CD4-positive, alpha-beta T cell (primary cell): ENCODE measurements at regions not wholly inside any gene's neighbourhood (a gene's known extent, or its start where the extent isn't known, plus 50 kb on each side); places are given as distances from the start of the nearest gene placed in this dataset.

ENCODE experiments used
- ATAC-seq: fragments of 200-7000 bp; cut with Tn5 transposase; one replicate; pipeline ENCODE4 v1.10.0; 2022; ENCODE audit warnings: mild to moderate bottlenecking; ENCODE audit not compliant: poor library complexity
- CTCF ChIA-PET: fragments of 350-600 bp; sonication (Branson Sonifier 250); formaldehyde crosslinking; loops from one replicate; lab custom pipeline; 2021; ENCODE audit warnings: antibody characterized with exemption, inconsistent platforms; lab: Charles Lee
- POLR2A ChIA-PET: fragments of 350-600 bp; sonication (Branson Sonifier 250); formaldehyde crosslinking; loops from one replicate; lab custom pipeline; 2021; ENCODE audit warnings: antibody characterized with exemption, inconsistent platforms; lab: Charles Lee
- DNase-seq, 14 experiments: peaks; one replicate each; pipeline ENCODE4 v3.0.0-alpha.2; 2013 to 2020; ENCODE audit warnings: mixed read lengths in 2 of 14
- H3K27ac ChIP-seq, 2 donors: one replicate each; pipeline versions ENCODE4 v1.5.1 to v1.7.0; 2013; ENCODE audit warnings: low read length in 2 of 2, low read depth in 1 of 2, mild to moderate bottlenecking in 1 of 2
- H3K27me3 ChIP-seq, 2 experiments: 1 replicate in 1 of 2; 2 replicates in 1 of 2; pipeline versions ENCODE4 v1.6.1 to v1.7.0; 2013; ENCODE audit warnings: low read length in 2 of 2, control low read depth in 1 of 2, mild to moderate bottlenecking in 1 of 2, moderate library complexity in 1 of 2; ENCODE audit not compliant: insufficient read depth in 2 of 2, control insufficient read depth in 1 of 2
- H3K36me3 ChIP-seq: one replicate; pipeline ENCODE4 v1.6.1; 2013; ENCODE audit warnings: low read length, control low read depth; ENCODE audit not compliant: insufficient read depth
- H3K4me1 ChIP-seq: one replicate; pipeline ENCODE4 v1.6.1; 2013; ENCODE audit warnings: low read length, control low read depth; ENCODE audit not compliant: insufficient read depth
- H3K4me3 ChIP-seq: one replicate; pipeline ENCODE4 v1.5.1; 2013; ENCODE audit warnings: mild to moderate bottlenecking, low read length, moderate library complexity
- H3K9me3 ChIP-seq, 2 experiments: 1 replicate in 1 of 2; 2 replicates in 1 of 2; pipeline versions ENCODE4 v1.6.1 to v1.7.0; 2013; ENCODE audit warnings: low read length in 2 of 2, mild to moderate bottlenecking in 2 of 2, control low read depth in 1 of 2, moderate library complexity in 1 of 2; ENCODE audit not compliant: control insufficient read depth in 1 of 2, insufficient read depth in 1 of 2
- H3K27ac Mint-ChIP-seq: one replicate; pipeline ENCODE4 v1.8.0; 2020; ENCODE audit warnings: mixed read lengths
- H3K27me3 Mint-ChIP-seq: one replicate; pipeline ENCODE4 v1.8.0; 2021; ENCODE audit warnings: mixed read lengths
- H3K36me3 Mint-ChIP-seq: one replicate; pipeline ENCODE4 v1.8.0; 2021; ENCODE audit warnings: low read depth, mixed read lengths
- H3K4me1 Mint-ChIP-seq: one replicate; pipeline ENCODE4 v1.8.0; 2021; ENCODE audit warnings: low read depth, mixed read lengths
- H3K4me3 Mint-ChIP-seq: one replicate; pipeline ENCODE4 v1.8.0; 2020; ENCODE audit warnings: mild to moderate bottlenecking, mixed read lengths
- H3K9me3 Mint-ChIP-seq: one replicate; pipeline ENCODE4 v1.8.0; 2020; ENCODE audit warnings: mixed read lengths
- intact Hi-C, 2 experiments: fragments of 100-400 bp; cut with DNase I in 1 of 2; cut with micrococcal nuclease in 1 of 2; formaldehyde crosslinking; loops; one replicate each; pipeline versions ENCODE4 v1.15.1 to v1.9.0; 2023 to 2025; cut with DNase I, micrococcal nuclease
- TF ChIP-seq, protein P1 (sequence below): fragments of 200-600 bp; IDR thresholded peaks from one replicate; pipeline ENCODE4 v1.8.0; 2022; ENCODE audit warnings: antibody characterized with exemption, mild to moderate bottlenecking

- H3K9me3 ChIP-seq = no peaks in the 10 kb centered on the region
- H3K36me3 Mint-ChIP-seq = no peaks in the 10 kb centered on the region
- H3K27me3 ChIP-seq = peaks cover 10 to 13% of the 10 kb centered on the region in 2 experiments
- no peaks in the 10 kb centered on the region for H3K36me3 ChIP-seq
- ChIA-PET CTCF (no interaction called here), POLR2A (no interaction called here)
- H3K4me1 Mint-ChIP-seq = no peaks in the 10 kb centered on the region
- ATAC-seq = no peak
- H3K4me3 ChIP-seq = no peak overlapping the region
- TF ChIP-seq, protein P1, sequence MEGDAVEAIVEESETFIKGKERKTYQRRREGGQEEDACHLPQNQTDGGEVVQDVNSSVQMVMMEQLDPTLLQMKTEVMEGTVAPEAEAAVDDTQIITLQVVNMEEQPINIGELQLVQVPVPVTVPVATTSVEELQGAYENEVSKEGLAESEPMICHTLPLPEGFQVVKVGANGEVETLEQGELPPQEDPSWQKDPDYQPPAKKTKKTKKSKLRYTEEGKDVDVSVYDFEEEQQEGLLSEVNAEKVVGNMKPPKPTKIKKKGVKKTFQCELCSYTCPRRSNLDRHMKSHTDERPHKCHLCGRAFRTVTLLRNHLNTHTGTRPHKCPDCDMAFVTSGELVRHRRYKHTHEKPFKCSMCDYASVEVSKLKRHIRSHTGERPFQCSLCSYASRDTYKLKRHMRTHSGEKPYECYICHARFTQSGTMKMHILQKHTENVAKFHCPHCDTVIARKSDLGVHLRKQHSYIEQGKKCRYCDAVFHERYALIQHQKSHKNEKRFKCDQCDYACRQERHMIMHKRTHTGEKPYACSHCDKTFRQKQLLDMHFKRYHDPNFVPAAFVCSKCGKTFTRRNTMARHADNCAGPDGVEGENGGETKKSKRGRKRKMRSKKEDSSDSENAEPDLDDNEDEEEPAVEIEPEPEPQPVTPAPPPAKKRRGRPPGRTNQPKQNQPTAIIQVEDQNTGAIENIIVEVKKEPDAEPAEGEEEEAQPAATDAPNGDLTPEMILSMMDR = no peak
- H3K27ac Mint-ChIP-seq = no peak overlapping the region
- peaks cover 43% of the 10 kb centered on the region for H3K27me3 Mint-ChIP-seq
- no peaks in the 10 kb centered on the region for H3K4me1 ChIP-seq
- no peaks in the 10 kb centered on the region for H3K9me3 Mint-ChIP-seq
- DNase-seq = no peak
- intact Hi-C loops = no loop called here
- H3K27ac ChIP-seq = no peak overlapping the region
- H3K4me3 Mint-ChIP-seq = no peak overlapping the region
Observed at GRCh38 chr1:29521438-29521715, 285.1 kb downstream of the PTPRU start.

GRCh38 chr1:29520571-29521437 is 284.5 kb downstream of the PTPRU start:
- ChIA-PET POLR2A (no interaction called here), CTCF (no interaction called here)
- H3K9me3 ChIP-seq = no peaks in the 10 kb centered on the region
- no peaks in the 10 kb centered on the region for H3K36me3 ChIP-seq
- no peak overlapping the region for H3K4me3 ChIP-seq
- H3K27ac ChIP-seq = no peak overlapping the region
- no peak for ATAC-seq
- H3K27me3 ChIP-seq = peaks cover 9 to 10% of the 10 kb centered on the region in 2 experiments
- DNase-seq = no peak
- Mint-ChIP-seq H3K4me3 (no peak overlapping the region), H3K27ac (no peak overlapping the region), H3K4me1 (no peaks in the 10 kb centered on the region), H3K36me3 (no peaks in the 10 kb centered on the region), H3K9me3 (no peaks in the 10 kb centered on the region), H3K27me3 (peaks cover 43% of the 10 kb centered on the region)
- intact Hi-C loops = no loop called here
- TF ChIP-seq, protein P1 = no peak
- no peaks in the 10 kb centered on the region for H3K4me1 ChIP-seq

DNA sequence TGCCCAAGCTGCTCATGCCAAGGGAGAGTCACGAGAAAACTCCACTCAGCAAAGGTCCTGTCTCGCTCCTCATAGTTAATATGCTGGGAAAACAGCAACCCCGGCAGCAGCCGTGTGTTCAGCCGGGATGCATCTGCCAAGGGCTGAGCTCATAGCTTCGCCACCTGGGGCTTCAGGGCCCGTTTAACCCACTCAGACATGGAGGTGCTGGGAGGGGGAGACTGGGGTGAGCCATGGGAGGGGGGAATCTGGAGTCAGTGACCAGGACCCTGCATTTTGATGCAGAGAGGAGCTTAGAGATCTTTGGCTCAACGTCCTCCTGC is 283.4 kb downstream of the PTPRU start:
- Mint-ChIP-seq H3K4me1 (no peaks in the 10 kb centered on the region), H3K27me3 (peaks cover 42% of the 10 kb centered on the region)
- peaks cover 9 to 10% of the 10 kb centered on the region in 2 experiments for H3K27me3 ChIP-seq

More for the DNA sequence above, 283.4 kb downstream of the PTPRU start:
- ChIA-PET CTCF (no interaction called here), POLR2A (no interaction called here)
- Mint-ChIP-seq H3K9me3 (no peaks in the 10 kb centered on the region), H3K4me3 (no peak overlapping the region), H3K27ac (no peak overlapping the region), H3K36me3 (no peaks in the 10 kb centered on the region)
- Histone ChIP-seq H3K4me3 (no peak overlapping the region), H3K27ac (no peak overlapping the region), H3K4me1 (no peaks in the 10 kb centered on the region), H3K36me3 (no peaks in the 10 kb centered on the region), H3K9me3 (no peaks in the 10 kb centered on the region)
- ATAC-seq (no peak), DNase-seq (no peak)
- TF ChIP-seq, protein P1 = no peak
- intact Hi-C loops = no loop called here
